Subcutaneous abdominal adipose tissue (tissue), 5 donors: ENCODE measurements at regions not wholly inside any gene's neighbourhood (a gene's known extent, or its start where the extent isn't known, plus 50 kb on each side); places are given as distances from the start of the nearest gene placed in this dataset.

ENCODE experiments used
- H3K27ac ChIP-seq: one replicate; pipeline ENCODE4 v1.7.0; 2013; ENCODE audit warnings: low read depth, mild to moderate bottlenecking, inconsistent platforms, low read length, moderate library complexity
- H3K27me3 ChIP-seq, 5 donors: one replicate each; pipeline ENCODE4 v1.7.0; 2013; ENCODE audit warnings: low read length in 5 of 5, inconsistent platforms in 1 of 5; ENCODE audit not compliant: control insufficient read depth in 5 of 5, insufficient read depth in 4 of 5
- H3K36me3 ChIP-seq, 5 donors: one replicate each; pipeline ENCODE4 v1.7.0; 2013; ENCODE audit warnings: low read length in 5 of 5; ENCODE audit not compliant: control insufficient read depth in 5 of 5, insufficient read depth in 5 of 5
- H3K4me1 ChIP-seq, 5 donors: one replicate each; pipeline ENCODE4 v1.7.0; 2013; ENCODE audit warnings: low read length in 5 of 5, mild to moderate bottlenecking in 3 of 5, moderate library complexity in 1 of 5; ENCODE audit not compliant: control insufficient read depth in 5 of 5, insufficient read depth in 5 of 5
- H3K4me3 ChIP-seq, 5 donors: one replicate each; pipeline ENCODE4 v1.7.0; 2013; ENCODE audit warnings: low read length in 5 of 5, low read depth in 1 of 5
- H3K9ac ChIP-seq, 5 donors: one replicate each; pipeline ENCODE4 v1.7.0; 2013; ENCODE audit warnings: low read length in 5 of 5, mild to moderate bottlenecking in 4 of 5, moderate library complexity in 3 of 5
- H3K9me3 ChIP-seq, 5 donors: one replicate each; pipeline ENCODE4 v1.7.0; 2013; ENCODE audit warnings: low read length in 5 of 5; ENCODE audit not compliant: control insufficient read depth in 5 of 5
- donor health status: healthy.
- donor health status: healthy.
- donor health status: healthy.
- donor health status: healthy.
- donor health status: healthy.

DNA sequence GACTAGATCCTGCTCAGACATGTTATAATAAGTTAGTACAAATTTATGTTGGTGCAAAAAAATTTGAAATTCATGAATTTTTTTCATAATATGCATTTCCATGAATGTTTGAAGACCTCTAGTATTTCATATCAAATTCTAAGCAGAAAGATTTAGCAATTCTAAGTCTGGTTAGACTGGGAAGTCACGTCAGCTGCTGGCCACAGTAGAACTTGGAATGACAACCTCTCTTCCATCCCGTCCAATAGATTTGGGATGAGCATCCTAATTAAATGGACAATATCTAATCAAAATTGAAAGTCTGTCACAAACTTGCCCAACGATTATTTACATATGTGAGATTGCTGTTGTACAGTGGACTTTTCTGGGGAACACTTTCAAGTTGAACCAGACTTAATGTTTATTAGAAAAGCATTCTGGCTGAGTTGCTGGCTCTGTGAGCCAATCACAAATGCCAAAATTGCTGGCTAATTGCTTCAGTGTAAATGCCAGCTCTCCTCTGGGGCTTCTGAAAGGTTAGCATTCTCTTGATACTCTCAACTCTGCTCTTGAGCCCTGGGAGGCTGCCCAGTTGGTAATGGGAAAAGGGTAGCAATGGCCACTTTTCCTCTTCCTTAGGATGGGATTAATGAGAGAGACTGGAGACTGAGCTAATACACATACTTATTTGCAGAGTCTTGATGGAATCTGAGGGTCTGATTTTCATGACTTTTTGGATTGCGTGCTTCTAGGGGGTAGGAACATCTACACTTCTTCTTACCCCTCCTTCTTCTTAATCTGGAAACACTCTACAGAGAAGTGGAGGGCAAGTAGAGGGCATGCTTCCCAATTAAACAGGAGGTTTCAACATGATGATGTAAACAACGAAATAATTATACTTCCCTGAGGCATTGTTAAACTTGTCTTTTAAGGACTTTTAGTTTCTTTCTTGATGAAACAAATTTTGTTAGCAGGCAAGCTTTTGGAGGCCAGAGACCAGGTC is 253.5 kb downstream of the BAMBI start:
- Histone ChIP-seq H3K27me3 (no peaks in the 10 kb centered on the region), H3K36me3 (no peaks in the 10 kb centered on the region), H3K27ac (no peak overlapping the region)

DNA sequence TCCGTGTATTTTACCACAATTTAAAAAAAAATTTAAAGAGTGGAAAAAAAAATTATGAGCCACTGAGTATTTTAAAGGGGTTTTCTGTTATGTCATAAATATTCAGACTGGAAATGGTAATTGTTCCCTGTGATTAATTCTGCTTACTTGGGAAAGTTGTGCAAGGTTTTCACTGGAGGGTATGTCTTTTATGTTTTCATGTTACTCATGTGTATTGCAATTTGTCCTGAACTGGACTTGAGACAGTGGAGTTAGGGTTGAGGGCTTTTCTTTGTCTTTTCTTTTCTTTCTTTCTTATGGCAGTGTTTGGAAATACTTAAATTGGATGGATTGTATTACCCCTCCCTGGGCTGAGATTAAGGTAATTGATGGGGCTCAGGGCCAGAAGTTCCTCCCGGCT is 257.7 kb downstream of the BAMBI start:
- H3K36me3 ChIP-seq: no peaks in the 10 kb centered on the region
- no peak overlapping the region for H3K27ac ChIP-seq
- H3K4me3 ChIP-seq: no peak overlapping the region
- H3K27me3 ChIP-seq: no peaks in the 10 kb centered on the region
- peaks cover 3 to 14% (median 6%) of the 10 kb centered on the region in 5 donors for H3K4me1 ChIP-seq
- H3K9ac ChIP-seq: no peak overlapping the region
- peaks cover 0 to 4% (median 0%) of the 10 kb centered on the region in 5 donors for H3K9me3 ChIP-seq

More for the DNA sequence above, 253.5 kb downstream of the BAMBI start:
- peaks cover 0 to 6% (median 0%) of the 10 kb centered on the region in 5 donors for H3K4me1 ChIP-seq
- H3K9ac ChIP-seq: no peak overlapping the region
- no peak overlapping the region for H3K4me3 ChIP-seq
- peaks cover 0 to 4% (median 0%) of the 10 kb centered on the region in 5 donors for H3K9me3 ChIP-seq

DNA sequence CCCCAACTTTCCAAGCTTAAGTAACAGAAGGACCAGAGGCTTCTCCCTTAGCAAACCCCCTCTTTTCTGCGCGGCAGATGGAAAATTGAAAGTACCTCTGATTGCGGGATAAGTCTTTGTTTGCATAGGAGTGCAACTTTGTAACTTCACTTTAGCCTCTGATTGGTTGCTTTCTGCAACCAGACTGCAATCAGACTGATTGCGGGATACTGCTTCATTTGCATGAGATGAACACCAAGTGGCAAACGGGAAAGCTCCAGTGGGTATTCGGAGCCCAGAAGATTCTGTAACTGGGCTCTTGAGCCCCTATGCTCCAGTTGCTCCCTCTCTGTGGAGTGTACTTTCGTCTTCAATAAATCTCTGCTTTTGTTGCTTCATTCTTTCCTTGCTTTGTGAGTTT is 260.6 kb downstream of the BAMBI start:
- no peak overlapping the region for H3K4me3 ChIP-seq
- no peaks in the 10 kb centered on the region for H3K36me3 ChIP-seq
- no peaks in the 10 kb centered on the region for H3K27me3 ChIP-seq
- peaks cover 0 to 4% (median 0%) of the 10 kb centered on the region in 5 donors for H3K9me3 ChIP-seq
- no peak overlapping the region for H3K9ac ChIP-seq
- peaks cover 3 to 9% (median 6%) of the 10 kb centered on the region in 5 donors for H3K4me1 ChIP-seq
- H3K27ac ChIP-seq: no peak overlapping the region

DNA sequence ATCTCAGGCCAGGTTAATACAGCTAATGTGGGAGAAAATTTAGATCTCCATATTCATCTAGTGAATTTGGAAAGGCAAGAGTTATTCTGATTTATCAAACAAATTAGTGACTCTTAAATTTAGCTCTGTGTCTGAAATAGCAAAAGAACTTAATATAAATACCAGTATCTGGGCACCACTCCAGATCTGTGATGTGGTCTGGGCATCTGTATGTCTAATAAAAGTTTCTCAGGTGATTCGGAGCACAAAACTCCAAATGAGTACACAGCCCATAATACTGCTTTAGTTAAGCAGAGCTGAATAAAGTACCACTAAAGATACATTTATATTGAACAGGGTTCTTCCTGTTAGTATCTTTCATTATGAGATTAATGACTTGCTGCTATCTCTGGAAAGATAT is 261.4 kb downstream of the BAMBI start:
- peaks cover 0 to 2% (median 0%) of the 10 kb centered on the region in 5 donors for H3K9me3 ChIP-seq

DNA sequence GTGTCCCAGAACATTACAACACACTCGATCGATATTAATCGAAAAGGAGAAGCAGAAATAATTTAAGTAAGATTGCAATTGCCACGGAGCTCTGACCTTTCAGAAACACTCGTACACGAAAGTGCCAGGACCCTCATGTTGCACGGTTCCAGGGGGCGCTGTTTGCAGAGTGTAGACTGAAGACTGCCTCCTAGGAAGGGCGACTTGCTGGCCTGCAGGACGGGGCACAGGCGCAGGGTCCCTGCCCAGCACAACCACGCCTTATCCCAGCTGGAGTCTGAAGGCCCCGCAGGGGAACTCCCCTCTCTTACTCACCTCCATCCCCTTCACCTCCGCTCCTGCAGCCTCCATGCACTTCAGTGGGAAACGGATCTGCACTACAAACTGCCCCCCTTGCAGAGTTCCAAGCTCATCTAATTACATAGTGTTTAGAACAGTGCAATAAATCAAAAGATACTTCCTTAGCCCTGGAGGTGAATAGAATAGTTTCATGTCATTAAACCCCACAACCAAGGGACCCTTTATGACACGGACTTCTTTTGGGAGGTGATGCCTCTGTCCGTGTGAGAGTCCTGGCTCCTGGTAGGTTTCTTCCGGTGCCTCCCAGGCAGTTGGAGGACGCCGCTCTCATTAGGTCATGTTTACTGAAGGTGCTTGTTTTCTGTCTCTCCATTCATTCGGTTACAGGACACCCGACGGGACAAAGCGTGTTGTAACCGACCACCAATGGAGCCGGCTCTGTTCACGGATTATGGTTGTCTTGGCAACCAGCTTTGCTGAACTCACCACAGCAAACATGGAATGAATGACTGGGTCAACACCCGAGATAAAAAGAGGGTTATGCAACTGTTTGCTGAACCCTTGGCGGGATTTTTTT is 262.2 kb downstream of the BAMBI start:
- no peak overlapping the region for H3K27ac ChIP-seq
- peak overlapping the region in 2 of 5 donors; percentile 14 to 31 for H3K4me3 ChIP-seq

More for the DNA sequence above, 261.4 kb downstream of the BAMBI start:
- Histone ChIP-seq H3K9ac (no peak overlapping the region), H3K27ac (no peak overlapping the region), H3K36me3 (no peaks in the 10 kb centered on the region), H3K27me3 (no peaks in the 10 kb centered on the region), H3K4me3 (no peak overlapping the region), H3K4me1 (peaks cover 3 to 9% (median 6%) of the 10 kb centered on the region in 5 donors)

DNA sequence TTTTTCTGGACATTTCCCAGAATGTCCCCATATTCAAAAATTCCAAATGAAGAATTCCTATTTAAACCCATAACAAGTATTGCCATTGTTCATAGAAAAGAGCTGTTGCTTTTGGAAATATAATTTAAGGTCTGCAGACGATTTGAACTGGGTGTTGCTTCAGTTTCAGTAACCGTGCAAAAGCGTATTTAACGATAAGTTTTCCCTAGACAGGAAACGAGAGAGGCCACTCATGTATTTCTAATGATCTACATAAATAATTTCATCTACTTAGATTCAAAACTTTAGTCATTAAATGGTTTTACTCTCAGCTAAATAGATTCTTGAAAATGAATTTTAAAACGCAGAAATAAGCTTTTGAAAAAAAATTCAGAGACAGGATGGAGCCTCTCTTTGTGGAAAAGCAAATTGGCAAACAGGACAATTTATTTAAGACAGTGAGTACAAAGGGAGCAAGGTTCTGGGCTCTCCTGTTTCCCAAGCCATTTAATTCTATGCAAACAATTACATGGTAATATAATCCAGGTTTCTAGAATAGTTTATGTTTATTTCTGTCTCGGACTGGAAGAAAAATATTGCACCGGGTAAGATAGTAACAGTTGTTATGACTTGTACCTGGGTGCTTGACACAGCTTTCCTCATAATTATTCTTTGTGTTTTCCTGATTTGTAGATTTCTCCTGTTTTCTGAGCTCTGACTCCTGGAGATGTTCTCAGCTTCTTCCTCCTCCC is 263.0 kb downstream of the BAMBI start:
- peaks cover 3 to 9% (median 6%) of the 10 kb centered on the region in 5 donors for H3K4me1 ChIP-seq
- no peaks in the 10 kb centered on the region for H3K36me3 ChIP-seq
- H3K27ac ChIP-seq: no peak overlapping the region
- H3K4me3 ChIP-seq: peak overlapping the region in 1 of 5 donors; percentile 31
- H3K27me3 ChIP-seq: no peaks in the 10 kb centered on the region
- H3K9me3 ChIP-seq: peaks cover 0 to 3% (median 0%) of the 10 kb centered on the region in 5 donors
- H3K9ac ChIP-seq: no peak overlapping the region

More for the DNA sequence above, 262.2 kb downstream of the BAMBI start:
- Histone ChIP-seq H3K27me3 (no peaks in the 10 kb centered on the region), H3K9me3 (no peaks in the 10 kb centered on the region), H3K36me3 (no peaks in the 10 kb centered on the region), H3K9ac (no peak overlapping the region), H3K4me1 (peaks cover 3 to 9% (median 6%) of the 10 kb centered on the region in 5 donors)

DNA sequence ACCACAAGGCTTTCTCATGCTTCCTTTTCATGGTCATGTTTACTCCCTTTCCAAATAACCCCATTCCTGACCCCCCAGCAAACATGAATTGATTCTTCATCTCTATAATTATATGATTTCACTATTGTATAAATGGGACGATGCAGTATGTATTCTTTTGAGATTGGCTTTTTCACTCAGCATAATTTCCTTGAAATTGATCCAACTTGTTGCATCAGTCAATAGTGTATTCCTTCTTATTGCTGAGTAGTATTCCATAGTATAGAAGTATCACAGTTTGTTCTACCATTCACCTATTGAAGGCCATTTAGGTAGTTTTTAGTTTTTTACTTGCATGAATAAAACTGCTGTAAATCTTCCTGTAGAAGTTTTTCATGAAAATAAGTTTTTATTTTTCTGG is 264.7 kb downstream of the BAMBI start:
- Histone ChIP-seq H3K4me3 (no peak overlapping the region), H3K4me1 (peaks cover 3 to 9% (median 6%) of the 10 kb centered on the region in 5 donors), H3K9me3 (peaks cover 0 to 5% (median 0%) of the 10 kb centered on the region in 5 donors), H3K9ac (no peak overlapping the region), H3K27me3 (no peaks in the 10 kb centered on the region), H3K36me3 (no peaks in the 10 kb centered on the region), H3K27ac (no peak overlapping the region)

DNA sequence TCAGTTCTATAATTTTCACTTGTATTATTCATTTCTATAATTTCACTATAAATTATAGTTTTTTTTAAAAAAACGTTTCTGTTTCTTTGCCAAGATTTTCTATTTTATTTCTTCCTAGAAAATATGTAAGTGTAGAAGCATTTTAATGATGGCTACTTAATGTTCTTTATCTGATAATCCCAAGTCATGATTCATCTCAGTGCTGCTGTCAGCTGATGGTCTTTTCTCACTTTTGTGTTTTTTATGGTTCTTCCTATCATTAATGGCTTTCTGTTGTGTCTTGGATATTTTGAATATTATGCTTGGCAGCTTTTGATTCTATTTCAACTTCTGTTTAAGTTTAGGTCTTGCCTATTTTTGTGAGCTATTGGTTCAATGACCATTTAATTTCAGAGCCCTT is 268.6 kb downstream of the BAMBI start:
- Histone ChIP-seq H3K9ac (no peak overlapping the region), H3K27ac (no peak overlapping the region), H3K36me3 (no peaks in the 10 kb centered on the region), H3K4me3 (no peak overlapping the region), H3K27me3 (no peaks in the 10 kb centered on the region), H3K9me3 (peaks cover 0 to 5% (median 0%) of the 10 kb centered on the region in 5 donors), H3K4me1 (no peaks in the 10 kb centered on the region)

DNA sequence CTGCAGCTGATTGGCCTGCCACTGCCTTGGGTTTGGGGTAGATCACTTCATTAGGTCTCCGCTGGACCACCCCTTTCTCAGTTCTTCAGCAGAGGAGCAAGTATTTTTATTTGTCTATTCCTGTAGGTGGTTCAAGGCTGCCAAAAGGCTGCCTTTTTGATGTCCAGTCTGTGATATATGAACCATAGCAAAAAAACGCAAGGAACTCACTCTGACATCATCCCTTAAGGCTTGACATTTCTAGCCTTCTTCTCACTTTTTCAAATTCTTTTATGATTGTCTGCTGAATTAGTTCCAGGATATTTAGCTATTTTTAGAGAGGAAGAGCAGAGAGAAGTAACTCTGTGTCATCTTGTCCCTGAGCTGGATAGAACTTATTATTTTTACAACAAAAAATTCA is 269.2 kb downstream of the BAMBI start:
- H3K4me1 ChIP-seq: no peaks in the 10 kb centered on the region
- H3K9ac ChIP-seq: no peak overlapping the region
- no peak overlapping the region for H3K27ac ChIP-seq
- H3K9me3 ChIP-seq: peaks cover 0 to 5% (median 0%) of the 10 kb centered on the region in 5 donors
- H3K27me3 ChIP-seq: no peaks in the 10 kb centered on the region
- H3K4me3 ChIP-seq: no peak overlapping the region
- no peaks in the 10 kb centered on the region for H3K36me3 ChIP-seq
